HEK293 (cell line): ENCODE measurements at regions not wholly inside any gene's neighbourhood (a gene's known extent, or its start where the extent isn't known, plus 50 kb on each side); places are given as distances from the start of the nearest gene placed in this dataset.

Experiments
- BCL11B ChIP-seq: fragments of 450-650 bp; formaldehyde crosslinking; IDR thresholded peaks from 2 replicates; pipeline ENCODE4 v1.5.1; 2016; ENCODE audit warnings: low read depth, missing biosample characterization, missing genetic modification characterization
- TCF7L2 ChIP-seq: IDR thresholded peaks from 2 replicates; pipeline ENCODE4 v1.6.1; 2011; ENCODE audit warnings: low read depth, mild to moderate bottlenecking, inconsistent platforms, low read length, moderate library complexity, borderline replicate concordance
- ZBTB1 ChIP-seq: fragments of 450-650 bp; formaldehyde crosslinking; IDR thresholded peaks from 2 replicates; pipeline ENCODE4 v1.5.1; 2016; ENCODE audit warnings: missing biosample characterization, missing genetic modification characterization
- ZBTB8A ChIP-seq: fragments of 450-650 bp; formaldehyde crosslinking; IDR thresholded peaks from 2 replicates; pipeline ENCODE4 v1.5.1; 2016; ENCODE audit warnings: missing biosample characterization, missing genetic modification characterization
- ZNF311 ChIP-seq: fragments of 450-650 bp; formaldehyde crosslinking; IDR thresholded peaks from 2 replicates; pipeline ENCODE4 v1.5.1; 2017; ENCODE audit warnings: missing biosample characterization, missing genetic modification characterization, borderline replicate concordance
- TF ChIP-seq, protein P1 (sequence below): fragments of 450-650 bp; formaldehyde crosslinking; IDR thresholded peaks from 2 replicates; pipeline ENCODE4 v1.5.1; 2016; ENCODE audit warnings: missing biosample characterization, missing genetic modification characterization
- TF ChIP-seq, protein P2 (sequence below): fragments of 450-650 bp; formaldehyde crosslinking; IDR thresholded peaks from 2 replicates; pipeline ENCODE4 v1.5.1; 2016; ENCODE audit warnings: missing biosample characterization, missing genetic modification characterization

DNA sequence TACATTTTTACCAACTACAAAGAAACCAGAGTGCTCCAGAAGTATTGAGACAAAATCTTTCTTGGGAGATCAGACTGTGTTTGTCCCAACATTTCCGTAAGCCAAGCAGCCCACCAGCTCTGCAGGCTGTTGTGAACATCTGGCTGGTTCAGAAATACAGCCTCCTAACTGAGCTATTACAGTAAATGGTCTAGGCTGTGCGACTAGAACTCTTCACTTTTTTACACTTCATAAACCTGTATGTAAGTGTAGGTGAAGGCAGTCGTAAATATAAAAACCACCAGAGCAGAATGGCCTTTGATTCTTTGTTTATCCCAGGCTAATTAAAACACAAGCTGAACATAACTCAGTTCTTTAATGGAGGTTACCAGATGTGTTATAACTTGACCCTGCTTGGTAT lies 235.3 kb downstream of the ARRDC4 start:
- TF ChIP-seq, protein P1, sequence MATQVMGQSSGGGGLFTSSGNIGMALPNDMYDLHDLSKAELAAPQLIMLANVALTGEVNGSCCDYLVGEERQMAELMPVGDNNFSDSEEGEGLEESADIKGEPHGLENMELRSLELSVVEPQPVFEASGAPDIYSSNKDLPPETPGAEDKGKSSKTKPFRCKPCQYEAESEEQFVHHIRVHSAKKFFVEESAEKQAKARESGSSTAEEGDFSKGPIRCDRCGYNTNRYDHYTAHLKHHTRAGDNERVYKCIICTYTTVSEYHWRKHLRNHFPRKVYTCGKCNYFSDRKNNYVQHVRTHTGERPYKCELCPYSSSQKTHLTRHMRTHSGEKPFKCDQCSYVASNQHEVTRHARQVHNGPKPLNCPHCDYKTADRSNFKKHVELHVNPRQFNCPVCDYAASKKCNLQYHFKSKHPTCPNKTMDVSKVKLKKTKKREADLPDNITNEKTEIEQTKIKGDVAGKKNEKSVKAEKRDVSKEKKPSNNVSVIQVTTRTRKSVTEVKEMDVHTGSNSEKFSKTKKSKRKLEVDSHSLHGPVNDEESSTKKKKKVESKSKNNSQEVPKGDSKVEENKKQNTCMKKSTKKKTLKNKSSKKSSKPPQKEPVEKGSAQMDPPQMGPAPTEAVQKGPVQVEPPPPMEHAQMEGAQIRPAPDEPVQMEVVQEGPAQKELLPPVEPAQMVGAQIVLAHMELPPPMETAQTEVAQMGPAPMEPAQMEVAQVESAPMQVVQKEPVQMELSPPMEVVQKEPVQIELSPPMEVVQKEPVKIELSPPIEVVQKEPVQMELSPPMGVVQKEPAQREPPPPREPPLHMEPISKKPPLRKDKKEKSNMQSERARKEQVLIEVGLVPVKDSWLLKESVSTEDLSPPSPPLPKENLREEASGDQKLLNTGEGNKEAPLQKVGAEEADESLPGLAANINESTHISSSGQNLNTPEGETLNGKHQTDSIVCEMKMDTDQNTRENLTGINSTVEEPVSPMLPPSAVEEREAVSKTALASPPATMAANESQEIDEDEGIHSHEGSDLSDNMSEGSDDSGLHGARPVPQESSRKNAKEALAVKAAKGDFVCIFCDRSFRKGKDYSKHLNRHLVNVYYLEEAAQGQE (tag by site-specific recombination): no peak
- TF ChIP-seq TCF7L2: no peak
- no peak for TF ChIP-seq ZNF311 (tag by site-specific recombination)
- no peak for TF ChIP-seq BCL11B (tag by site-specific recombination)
- TF ChIP-seq ZBTB1: no peak
- no peak for TF ChIP-seq ZBTB8A
- TF ChIP-seq, protein P2, sequence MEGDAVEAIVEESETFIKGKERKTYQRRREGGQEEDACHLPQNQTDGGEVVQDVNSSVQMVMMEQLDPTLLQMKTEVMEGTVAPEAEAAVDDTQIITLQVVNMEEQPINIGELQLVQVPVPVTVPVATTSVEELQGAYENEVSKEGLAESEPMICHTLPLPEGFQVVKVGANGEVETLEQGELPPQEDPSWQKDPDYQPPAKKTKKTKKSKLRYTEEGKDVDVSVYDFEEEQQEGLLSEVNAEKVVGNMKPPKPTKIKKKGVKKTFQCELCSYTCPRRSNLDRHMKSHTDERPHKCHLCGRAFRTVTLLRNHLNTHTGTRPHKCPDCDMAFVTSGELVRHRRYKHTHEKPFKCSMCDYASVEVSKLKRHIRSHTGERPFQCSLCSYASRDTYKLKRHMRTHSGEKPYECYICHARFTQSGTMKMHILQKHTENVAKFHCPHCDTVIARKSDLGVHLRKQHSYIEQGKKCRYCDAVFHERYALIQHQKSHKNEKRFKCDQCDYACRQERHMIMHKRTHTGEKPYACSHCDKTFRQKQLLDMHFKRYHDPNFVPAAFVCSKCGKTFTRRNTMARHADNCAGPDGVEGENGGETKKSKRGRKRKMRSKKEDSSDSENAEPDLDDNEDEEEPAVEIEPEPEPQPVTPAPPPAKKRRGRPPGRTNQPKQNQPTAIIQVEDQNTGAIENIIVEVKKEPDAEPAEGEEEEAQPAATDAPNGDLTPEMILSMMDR: no peak
